BJ (cell line): ENCODE measurements at regions not wholly inside any gene's neighbourhood (a gene's known extent, or its start where the extent isn't known, plus 50 kb on each side); places are given as distances from the start of the nearest gene placed in this dataset.

Source experiments
- CTCF ChIA-PET: fragments of 350-600 bp; formaldehyde crosslinking; extraction: SDS; loops from one replicate; lab custom pipeline; 2021; ENCODE audit warnings: antibody characterized with exemption, inconsistent platforms; lab: Yijun Ruan, JAX
- POLR2A ChIA-PET: fragments of 300-600 bp; sonication (Branson Sonifier 250); formaldehyde crosslinking; extraction: SDS; loops from one replicate; lab custom pipeline; 2021; ENCODE audit warnings: antibody characterized with exemption; lab: Charles Lee
- DNase-seq: peaks from one replicate; pipeline ENCODE4 v3.0.0-alpha.2; 2011; ENCODE audit warnings: low read depth
- H3K27me3 ChIP-seq: 2 replicates; pipeline ENCODE4 v1.6.0; 2011; ENCODE audit warnings: low read length; ENCODE audit not compliant: control insufficient read depth, insufficient read depth
- H3K36me3 ChIP-seq: 2 replicates; pipeline ENCODE4 v1.5.1; 2011; ENCODE audit warnings: low read length; ENCODE audit not compliant: control insufficient read depth, insufficient read depth
- H3K4me3 ChIP-seq: 2 replicates; pipeline ENCODE4 v1.5.1; 2011; ENCODE audit warnings: low read depth, mild to moderate bottlenecking, control low read depth, low read length
- TF ChIP-seq, protein P1 (sequence below): IDR thresholded peaks from 2 replicates; pipeline ENCODE4 v1.5.1; 2011; ENCODE audit warnings: low read depth, mild to moderate bottlenecking, control low read depth, inconsistent platforms, low read length, moderate library complexity; ENCODE audit not compliant: insufficient read depth

DNA sequence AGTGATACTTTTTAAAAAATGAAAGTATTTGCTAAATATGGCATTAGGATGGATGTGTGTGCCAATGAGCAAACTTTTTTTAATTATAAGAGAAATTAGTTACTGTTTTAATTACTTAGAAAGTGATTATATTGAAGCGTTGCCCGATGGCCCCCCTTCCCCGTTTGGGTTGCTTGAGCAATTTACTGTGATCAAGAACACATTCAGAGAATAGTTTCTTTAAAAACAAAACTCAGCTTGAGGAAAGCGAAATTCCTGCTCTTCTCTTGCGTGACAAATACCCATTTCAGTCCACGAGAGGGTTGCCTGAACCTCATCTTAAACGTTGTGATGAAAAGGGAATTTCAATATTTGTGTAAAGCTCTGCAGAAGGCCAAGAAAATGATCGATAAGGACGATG, 234.1 kb downstream of the GATA3 start:
- Histone ChIP-seq H3K27me3 (no peaks in the 10 kb centered on the region), H3K36me3 (no peaks in the 10 kb centered on the region), H3K4me3 (no peak overlapping the region)
- ChIA-PET POLR2A (no interaction called here), CTCF (no interaction called here)
- TF ChIP-seq, protein P1, sequence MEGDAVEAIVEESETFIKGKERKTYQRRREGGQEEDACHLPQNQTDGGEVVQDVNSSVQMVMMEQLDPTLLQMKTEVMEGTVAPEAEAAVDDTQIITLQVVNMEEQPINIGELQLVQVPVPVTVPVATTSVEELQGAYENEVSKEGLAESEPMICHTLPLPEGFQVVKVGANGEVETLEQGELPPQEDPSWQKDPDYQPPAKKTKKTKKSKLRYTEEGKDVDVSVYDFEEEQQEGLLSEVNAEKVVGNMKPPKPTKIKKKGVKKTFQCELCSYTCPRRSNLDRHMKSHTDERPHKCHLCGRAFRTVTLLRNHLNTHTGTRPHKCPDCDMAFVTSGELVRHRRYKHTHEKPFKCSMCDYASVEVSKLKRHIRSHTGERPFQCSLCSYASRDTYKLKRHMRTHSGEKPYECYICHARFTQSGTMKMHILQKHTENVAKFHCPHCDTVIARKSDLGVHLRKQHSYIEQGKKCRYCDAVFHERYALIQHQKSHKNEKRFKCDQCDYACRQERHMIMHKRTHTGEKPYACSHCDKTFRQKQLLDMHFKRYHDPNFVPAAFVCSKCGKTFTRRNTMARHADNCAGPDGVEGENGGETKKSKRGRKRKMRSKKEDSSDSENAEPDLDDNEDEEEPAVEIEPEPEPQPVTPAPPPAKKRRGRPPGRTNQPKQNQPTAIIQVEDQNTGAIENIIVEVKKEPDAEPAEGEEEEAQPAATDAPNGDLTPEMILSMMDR = no peak
- no peak for DNase-seq

DNA sequence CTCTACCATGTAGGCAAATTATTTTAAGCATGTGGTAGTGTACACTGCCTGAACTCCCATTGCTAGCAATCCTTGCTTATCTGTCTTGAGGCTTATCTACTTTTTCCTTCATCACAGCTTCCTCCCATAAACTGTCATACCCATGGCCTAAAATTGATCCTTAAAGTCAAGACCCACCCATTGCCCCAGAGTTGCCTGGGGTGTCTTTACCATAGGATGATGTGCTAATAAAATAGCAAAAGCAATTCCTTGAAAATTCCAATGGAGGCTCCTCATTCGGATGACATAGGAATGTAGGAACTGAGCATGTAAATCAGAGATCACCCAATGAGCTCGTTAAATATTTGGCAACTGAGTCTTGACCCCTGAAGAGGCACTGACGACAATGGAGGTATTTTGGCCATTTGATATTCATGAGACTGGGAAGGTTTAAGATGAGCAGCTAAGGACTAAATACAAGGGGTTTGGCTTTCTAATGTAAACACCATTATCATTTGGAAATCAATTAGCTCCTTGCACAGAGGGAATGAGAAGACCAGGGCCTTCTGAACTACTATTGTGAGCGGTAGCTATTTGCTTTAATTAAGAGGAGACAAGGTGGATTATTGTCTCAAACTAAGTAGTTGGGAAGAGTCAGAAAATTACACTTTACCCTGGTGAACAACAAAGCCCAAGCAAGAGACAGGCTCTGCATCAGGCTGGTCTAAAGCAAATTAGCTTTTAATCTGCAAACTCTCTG, 234.9 kb downstream of the GATA3 start:
- ChIA-PET POLR2A (no interaction called here), CTCF (no interaction called here)
- no peak for DNase-seq
- Histone ChIP-seq H3K27me3 (no peaks in the 10 kb centered on the region), H3K4me3 (no peak overlapping the region), H3K36me3 (no peaks in the 10 kb centered on the region)
- TF ChIP-seq, protein P1 = no peak

DNA sequence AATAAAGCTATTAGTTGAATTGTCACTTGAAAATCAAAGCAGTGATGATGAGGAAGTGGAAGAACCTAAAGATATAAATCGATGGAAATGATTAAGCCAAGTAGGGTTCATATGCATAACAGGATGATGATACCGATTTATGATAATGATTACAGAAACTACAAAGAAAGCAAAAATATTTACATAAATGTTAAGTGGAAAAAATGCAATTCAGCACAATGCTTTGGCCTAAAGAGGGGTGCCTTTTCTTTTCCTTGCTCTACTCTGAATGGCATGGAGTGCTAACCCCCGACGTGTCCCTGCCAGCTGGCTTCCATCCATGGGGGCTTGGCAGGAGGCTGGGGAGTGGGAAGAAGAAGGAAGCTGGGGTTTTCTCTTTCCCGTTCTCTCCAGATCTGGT, 240.3 kb downstream of the GATA3 start:
- no peak for DNase-seq
- no peaks in the 10 kb centered on the region for H3K27me3 ChIP-seq
- CTCF ChIA-PET = no interaction called here
- H3K36me3 ChIP-seq = no peaks in the 10 kb centered on the region
- POLR2A ChIA-PET = no interaction called here
- no peak overlapping the region for H3K4me3 ChIP-seq
- TF ChIP-seq, protein P1 = no peak

- TF ChIP-seq, protein P1 = no peak
- Histone ChIP-seq H3K27me3 (no peaks in the 10 kb centered on the region), H3K36me3 (no peaks in the 10 kb centered on the region), H3K4me3 (no peak overlapping the region)
- ChIA-PET POLR2A (no interaction called here), CTCF (no interaction called here)
- no peak for DNase-seq
Observed at GRCh38 chr10:8295311-8295710, 240.8 kb downstream of the GATA3 start.

DNA sequence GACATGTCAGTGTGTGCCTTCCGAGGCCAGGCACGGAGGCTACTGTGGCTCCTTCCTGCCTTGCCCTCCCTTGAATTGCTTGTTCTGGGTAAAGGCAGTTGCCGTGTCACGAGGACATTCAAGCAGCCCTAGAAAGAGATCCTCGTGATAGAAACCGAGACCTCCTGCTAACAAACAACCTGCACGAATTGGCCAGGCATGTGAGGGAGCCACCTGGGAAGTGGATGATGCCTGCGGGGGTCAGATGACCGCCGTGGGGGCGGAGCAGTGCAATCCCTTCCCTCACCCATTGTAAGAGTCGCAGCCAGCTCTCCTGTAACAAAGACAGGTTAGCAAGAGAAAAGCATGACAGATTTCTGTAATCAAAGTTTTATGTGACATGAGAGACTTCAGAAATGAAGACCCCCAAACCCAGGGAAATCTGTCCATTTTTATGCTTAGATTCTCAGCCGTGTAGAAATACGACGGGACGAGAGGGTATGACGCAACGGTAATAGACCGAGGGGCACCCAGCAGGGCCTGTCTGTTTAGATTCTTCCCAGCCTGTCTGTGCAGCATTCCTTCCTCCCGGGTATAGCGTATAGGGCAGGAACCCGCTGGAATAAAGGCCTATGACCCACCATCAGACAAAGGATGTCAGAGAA, 241.7 kb downstream of the GATA3 start:
- TF ChIP-seq, protein P1 = no peak
- Histone ChIP-seq H3K36me3 (no peaks in the 10 kb centered on the region), H3K4me3 (no peak overlapping the region), H3K27me3 (no peaks in the 10 kb centered on the region)
- ChIA-PET CTCF (no interaction called here), POLR2A (no interaction called here)
- DNase-seq = no peak
